K562 (cell line): ENCODE measurements at regions not wholly inside any gene's neighbourhood (a gene's known extent, or its start where the extent isn't known, plus 50 kb on each side); places are given as distances from the start of the nearest gene placed in this dataset.

Experiments used
- ATAC-seq: fragments of 200-7000 bp; cut with Tn5 transposase; 3 replicates; pipeline ENCODE4 v1.9.1; 2020; ENCODE audit warnings: moderate library complexity
- BruUV-seq: library from RNA; stranded (reverse); fragments of 400-500 nt; replicated peaks from 2 replicates; lab custom pipeline; 2021; lab: Mats Ljungman, UMichigan
- CTCF ChIA-PET: fragments of 300-600 bp; formaldehyde crosslinking; extraction: SDS; loops from one replicate; lab custom pipeline; 2021; ENCODE audit warnings: low intra/inter-chr PET ratio; lab: Yijun Ruan, JAX
- POLR2A ChIA-PET: fragments of 300-600, 350-650 bp; sonication (Branson Sonifier 250); formaldehyde crosslinking; extraction: SDS; loops from one replicate; lab custom pipeline; 2021; ENCODE audit warnings: antibody characterized with exemption, inconsistent platforms; lab: Yijun Ruan, JAX
- DNase-seq, 4 experiments: peaks; one replicate each; pipeline versions ENCODE4 v3.0.0 to v3.0.0-alpha.2; 2011 to 2018; ENCODE audit warnings: low spot score in 3 of 4, mixed read lengths in 3 of 4; ENCODE audit errors: extremely low read depth in 1 of 4
- FAIRE-seq: peaks from 2 replicates; lab custom pipeline; 2011; peaks lifted over from hg19 to GRCh38; lab: Jason Lieb, UNC
- H2AFZ ChIP-seq: 2 replicates; pipeline ENCODE4 v1.6.0; 2011; ENCODE audit warnings: low read depth, low read length, control low read depth, inconsistent platforms
- H3K27ac ChIP-seq: fragments of 200-600 bp; 3 replicates; pipeline ENCODE4 v1.8.0; 2011; ENCODE audit warnings: low read depth, mild to moderate bottlenecking, control low read depth, inconsistent platforms, low read length, moderate library complexity, mixed read lengths; ENCODE audit errors: extremely low read depth
- H3K27me3 ChIP-seq, 2 experiments: fragments of 300-600 bp in 1 of 2; 2 replicates in 1 of 2; 3 replicates in 1 of 2; pipeline versions ENCODE4 v1.6.0 to v1.8.0; 2011; ENCODE audit warnings: inconsistent platforms in 2 of 2, low read length in 2 of 2, mild to moderate bottlenecking in 1 of 2, mixed read lengths in 1 of 2, moderate library complexity in 1 of 2; ENCODE audit not compliant: control insufficient read depth in 2 of 2, insufficient read depth in 2 of 2
- H3K36me3 ChIP-seq: fragments of 300-600 bp; 3 replicates; pipeline ENCODE4 v1.8.0; 2011; ENCODE audit warnings: mild to moderate bottlenecking, low read length, inconsistent platforms; ENCODE audit not compliant: control insufficient read depth, insufficient read depth
- H3K4me1 ChIP-seq, 2 experiments: fragments of 200-600 bp in 1 of 2; replicated peaks in 1 of 2; 2 replicates in 1 of 2; 3 replicates in 1 of 2; pipeline versions ENCODE4 v1.5.1 to v1.8.0; 2011; ENCODE audit warnings: inconsistent platforms in 2 of 2, low read length in 2 of 2, mild to moderate bottlenecking in 1 of 2, mixed read lengths in 1 of 2, moderate library complexity in 1 of 2; ENCODE audit not compliant: control insufficient read depth in 2 of 2, insufficient read depth in 2 of 2
- H3K4me2 ChIP-seq: 2 replicates; pipeline ENCODE4 v1.6.1; 2011; ENCODE audit warnings: low read length, control low read depth, inconsistent platforms, mixed read lengths; ENCODE audit not compliant: insufficient read depth
- H3K4me3 ChIP-seq: fragments of 200-600 bp; sonication (generic), shearing (Covaris generic); 2 replicates; pipeline ENCODE4 v1.5.1; 2016; ENCODE audit warnings: control low read depth, inconsistent platforms
- H3K79me2 ChIP-seq: fragments of 200-600 bp; 3 replicates; pipeline ENCODE4 v1.8.0; 2011; ENCODE audit warnings: low read length, inconsistent platforms; ENCODE audit not compliant: control insufficient read depth, insufficient read depth
- H3K9ac ChIP-seq, 2 experiments: 2 replicates each; pipeline versions ENCODE4 v1.6.0 to v1.6.1; 2011; ENCODE audit warnings: low read depth in 2 of 2, low read length in 2 of 2, control low read depth in 1 of 2, inconsistent platforms in 1 of 2, mild to moderate bottlenecking in 1 of 2, mixed read lengths in 1 of 2; ENCODE audit not compliant: insufficient read depth in 1 of 2
- H3K9me1 ChIP-seq: one replicate; pipeline ENCODE4 v1.6.0; 2011; ENCODE audit warnings: inconsistent platforms, mild to moderate bottlenecking, low read length, moderate library complexity; ENCODE audit not compliant: control insufficient read depth, insufficient read depth
- H3K9me3 ChIP-seq: replicated peaks from 2 replicates; pipeline ENCODE4 v1.5.1; 2011; ENCODE audit warnings: low read depth, low read length, inconsistent platforms; ENCODE audit not compliant: control insufficient read depth, insufficient read depth
- H4K20me1 ChIP-seq: replicated peaks from 2 replicates; pipeline ENCODE4 v1.6.1; 2011; ENCODE audit warnings: low read length, inconsistent platforms, mixed read lengths; ENCODE audit not compliant: control insufficient read depth, insufficient read depth
- ASH1L ChIP-seq: fragments of 450-650 bp; IDR thresholded peaks from 2 replicates; pipeline ENCODE4 v1.6.1; 2018; ENCODE audit warnings: borderline replicate concordance, mild to moderate bottlenecking, low read depth; ENCODE audit not compliant: partially characterized antibody
- DDX20 ChIP-seq: fragments of 450-650 bp; IDR thresholded peaks from 2 replicates; pipeline ENCODE4 v1.6.1; 2016; ENCODE audit warnings: missing genetic modification characterization, low read depth, mild to moderate bottlenecking, missing compliant biosample characterization, moderate library complexity
- DMBX1 ChIP-seq: fragments of 250-450 bp; sonication (Bioruptor Pico); IDR thresholded peaks from 2 replicates; pipeline ENCODE4 v1.8.0; 2022; ENCODE audit warnings: inconsistent platforms, mild to moderate bottlenecking, moderate library complexity, borderline replicate concordance
- HIVEP1 ChIP-seq: fragments of 250-450 bp; sonication (Bioruptor Pico); IDR thresholded peaks from 2 replicates; pipeline ENCODE4 v1.4.0; 2020; ENCODE audit warnings: mild to moderate bottlenecking
- HMGN3 ChIP-seq: IDR thresholded peaks from 2 replicates; pipeline ENCODE4 v1.6.1; 2011; ENCODE audit warnings: borderline replicate concordance, low read depth, mild to moderate bottlenecking, mixed read lengths, low read length; ENCODE audit not compliant: insufficient read length; ENCODE audit errors: extremely low read depth
- HNRNPK ChIP-seq: fragments of 200-400 bp; formaldehyde crosslinking; IDR thresholded peaks from one replicate; pipeline ENCODE4 v1.6.1; 2018; ENCODE audit warnings: mild to moderate bottlenecking, low read depth, low read length; ENCODE audit not compliant: poor library complexity, severe bottlenecking
- MTA2 ChIP-seq: fragments of 450-650 bp; IDR thresholded peaks from 2 replicates; pipeline ENCODE4 v1.6.1; 2016; ENCODE audit warnings: low read depth
- PPARD ChIP-seq: fragments of 250-450 bp; sonication (Bioruptor Pico); IDR thresholded peaks from 2 replicates; pipeline ENCODE4 v1.8.0; 2022; ENCODE audit warnings: inconsistent platforms, mild to moderate bottlenecking, moderate library complexity
- ZNF124 ChIP-seq: sonication (generic); formaldehyde crosslinking; IDR thresholded peaks from 2 replicates; pipeline ENCODE4 v1.8.1; 2022; ENCODE audit warnings: missing genetic modification reagents
- WGBS: fragments of 100-300 bp; shearing (Covaris generic); methylation state at CpG from one replicate; pipeline ENCODE4 v1.1.6; 2016; ENCODE audit warnings: low coverage, mixed read lengths; ENCODE audit not compliant: insufficient coverage; ENCODE audit errors: missing lambda C conversion rate; 5-methylcytosine and 5-hydroxymethylcytosine counted together
- in situ Hi-C: fragments of 300-500 bp; cut with MboI; formaldehyde crosslinking; loops from 4 replicates; pipeline ENCODE4 v1.15.0; 2018; ENCODE audit warnings: inconsistent platforms, mixed read lengths
- intact Hi-C: fragments of 100-400 bp; cut with micrococcal nuclease; formaldehyde crosslinking; loops from 2 replicates; pipeline ENCODE4 v1.14.2; 2022
- TF ChIP-seq, protein P1 (sequence below), 2 experiments: fragments of 450-650 bp in 1 of 2; IDR thresholded peaks; 2 replicates each; pipeline ENCODE4 v1.6.1; 2011 to 2017; ENCODE audit warnings: low read depth in 2 of 2, antibody characterized with exemption in 1 of 2, borderline replicate concordance in 1 of 2, low read length in 1 of 2, mild to moderate bottlenecking in 1 of 2, mixed read lengths in 1 of 2; ENCODE audit not compliant: control insufficient read depth in 1 of 2
- TF ChIP-seq, protein P2 (sequence below): fragments of 450-650 bp; IDR thresholded peaks from 2 replicates; pipeline ENCODE4 v1.6.1; 2017; ENCODE audit warnings: mild to moderate bottlenecking, moderate library complexity
- TF ChIP-seq, protein P3 (sequence below): fragments of 450-650 bp; IDR thresholded peaks from 2 replicates; pipeline ENCODE4 v1.6.1; 2018; ENCODE audit warnings: mild to moderate bottlenecking, low read depth; ENCODE audit not compliant: partially characterized antibody
- TF ChIP-seq, protein P4 (sequence below): IDR thresholded peaks from 2 replicates; pipeline ENCODE4 v1.6.1; 2012; ENCODE audit warnings: low read depth, low read length, improper control_type of control experiment, borderline replicate concordance

DNA sequence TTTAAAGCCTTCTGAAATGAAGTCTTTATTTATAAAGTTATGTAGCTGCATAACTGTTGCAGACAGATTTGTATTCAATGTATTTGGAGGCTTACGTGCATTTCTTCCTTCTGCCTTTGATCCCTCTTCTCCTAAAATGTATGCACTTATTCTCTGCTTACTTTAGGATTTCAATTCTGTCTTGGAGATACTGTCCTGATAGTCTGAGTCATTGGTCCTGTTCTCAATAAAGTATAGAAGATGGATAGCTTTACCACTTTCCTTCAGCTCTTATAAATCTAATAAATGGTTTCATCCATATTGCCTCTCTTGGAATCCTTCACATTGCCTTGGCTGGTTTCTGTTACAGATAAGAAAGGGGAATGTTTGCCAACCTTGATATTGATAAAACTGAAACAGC lies 430.1 kb upstream of the CAMK1G start (continued):
- no peak for TF ChIP-seq HMGN3
- no peak for TF ChIP-seq PPARD (CRISPR knock-in tag)
- TF ChIP-seq, protein P1, sequence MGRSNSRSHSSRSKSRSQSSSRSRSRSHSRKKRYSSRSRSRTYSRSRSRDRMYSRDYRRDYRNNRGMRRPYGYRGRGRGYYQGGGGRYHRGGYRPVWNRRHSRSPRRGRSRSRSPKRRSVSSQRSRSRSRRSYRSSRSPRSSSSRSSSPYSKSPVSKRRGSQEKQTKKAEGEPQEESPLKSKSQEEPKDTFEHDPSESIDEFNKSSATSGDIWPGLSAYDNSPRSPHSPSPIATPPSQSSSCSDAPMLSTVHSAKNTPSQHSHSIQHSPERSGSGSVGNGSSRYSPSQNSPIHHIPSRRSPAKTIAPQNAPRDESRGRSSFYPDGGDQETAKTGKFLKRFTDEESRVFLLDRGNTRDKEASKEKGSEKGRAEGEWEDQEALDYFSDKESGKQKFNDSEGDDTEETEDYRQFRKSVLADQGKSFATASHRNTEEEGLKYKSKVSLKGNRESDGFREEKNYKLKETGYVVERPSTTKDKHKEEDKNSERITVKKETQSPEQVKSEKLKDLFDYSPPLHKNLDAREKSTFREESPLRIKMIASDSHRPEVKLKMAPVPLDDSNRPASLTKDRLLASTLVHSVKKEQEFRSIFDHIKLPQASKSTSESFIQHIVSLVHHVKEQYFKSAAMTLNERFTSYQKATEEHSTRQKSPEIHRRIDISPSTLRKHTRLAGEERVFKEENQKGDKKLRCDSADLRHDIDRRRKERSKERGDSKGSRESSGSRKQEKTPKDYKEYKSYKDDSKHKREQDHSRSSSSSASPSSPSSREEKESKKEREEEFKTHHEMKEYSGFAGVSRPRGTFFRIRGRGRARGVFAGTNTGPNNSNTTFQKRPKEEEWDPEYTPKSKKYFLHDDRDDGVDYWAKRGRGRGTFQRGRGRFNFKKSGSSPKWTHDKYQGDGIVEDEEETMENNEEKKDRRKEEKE (IDR thresholded peaks at IDR 0.05; ENCODE audit: borderline replicate concordance in 1 of 2, control insufficient read depth in 1 of 2, low read depth in 2 of 2, low read length in 1 of 2), result no peak
- TF ChIP-seq, protein P2, sequence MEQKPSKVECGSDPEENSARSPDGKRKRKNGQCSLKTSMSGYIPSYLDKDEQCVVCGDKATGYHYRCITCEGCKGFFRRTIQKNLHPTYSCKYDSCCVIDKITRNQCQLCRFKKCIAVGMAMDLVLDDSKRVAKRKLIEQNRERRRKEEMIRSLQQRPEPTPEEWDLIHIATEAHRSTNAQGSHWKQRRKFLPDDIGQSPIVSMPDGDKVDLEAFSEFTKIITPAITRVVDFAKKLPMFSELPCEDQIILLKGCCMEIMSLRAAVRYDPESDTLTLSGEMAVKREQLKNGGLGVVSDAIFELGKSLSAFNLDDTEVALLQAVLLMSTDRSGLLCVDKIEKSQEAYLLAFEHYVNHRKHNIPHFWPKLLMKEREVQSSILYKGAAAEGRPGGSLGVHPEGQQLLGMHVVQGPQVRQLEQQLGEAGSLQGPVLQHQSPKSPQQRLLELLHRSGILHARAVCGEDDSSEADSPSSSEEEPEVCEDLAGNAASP, result no peak

DNA sequence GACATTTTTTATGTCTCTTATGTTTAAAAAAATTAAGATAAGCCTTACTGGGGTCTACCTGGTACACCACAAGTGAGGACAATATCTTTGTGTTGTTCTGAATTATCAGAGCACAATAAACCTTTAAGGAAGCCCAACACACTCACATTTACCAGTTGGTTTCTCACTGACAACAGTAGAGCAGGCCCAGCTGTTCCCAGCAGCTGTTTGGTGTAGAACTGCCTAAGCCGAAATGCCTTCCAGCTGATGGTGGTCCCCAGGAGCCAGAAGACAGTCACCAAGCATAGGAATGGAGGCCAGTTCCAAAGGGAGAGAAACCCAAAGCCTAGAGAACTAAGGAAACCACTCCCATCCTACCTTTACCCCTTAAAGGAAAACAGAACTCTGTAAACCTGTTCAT lies 428.6 kb upstream of the CAMK1G start:
- Histone ChIP-seq H4K20me1 (no peaks in the 10 kb centered on the region), H3K9me3 (no peaks in the 10 kb centered on the region), H3K9ac (no peak overlapping the region), H3K27ac (no peak overlapping the region), H3K27me3 (no peaks in the 10 kb centered on the region), H3K4me1 (no peaks in the 10 kb centered on the region), H2AFZ (no peak overlapping the region), H3K79me2 (no peaks in the 10 kb centered on the region), H3K36me3 (no peaks in the 10 kb centered on the region), H3K9me1 (no peaks in the 10 kb centered on the region), H3K4me2 (no peak overlapping the region), H3K4me3 (no peak overlapping the region)
- 0% methylated on average over 1 of the region's 1 CpG for WGBS
- in situ Hi-C loops, result no loop called here
- no peak for ATAC-seq
- ChIA-PET CTCF (no interaction called here), POLR2A (no interaction called here)
- no peak for FAIRE-seq
- BruUV-seq, result no TSS peak
- intact Hi-C loops, result no loop called here
- DNase-seq, result no peak
- TF ChIP-seq ZNF124 (CRISPR knock-in tag) (no peak), MTA2 (no peak), DDX20 (tag) (no peak), ASH1L (no peak), HIVEP1 (CRISPR knock-in tag) (no peak), DMBX1 (CRISPR knock-in tag) (no peak), HNRNPK (no peak)
- TF ChIP-seq, protein P3, sequence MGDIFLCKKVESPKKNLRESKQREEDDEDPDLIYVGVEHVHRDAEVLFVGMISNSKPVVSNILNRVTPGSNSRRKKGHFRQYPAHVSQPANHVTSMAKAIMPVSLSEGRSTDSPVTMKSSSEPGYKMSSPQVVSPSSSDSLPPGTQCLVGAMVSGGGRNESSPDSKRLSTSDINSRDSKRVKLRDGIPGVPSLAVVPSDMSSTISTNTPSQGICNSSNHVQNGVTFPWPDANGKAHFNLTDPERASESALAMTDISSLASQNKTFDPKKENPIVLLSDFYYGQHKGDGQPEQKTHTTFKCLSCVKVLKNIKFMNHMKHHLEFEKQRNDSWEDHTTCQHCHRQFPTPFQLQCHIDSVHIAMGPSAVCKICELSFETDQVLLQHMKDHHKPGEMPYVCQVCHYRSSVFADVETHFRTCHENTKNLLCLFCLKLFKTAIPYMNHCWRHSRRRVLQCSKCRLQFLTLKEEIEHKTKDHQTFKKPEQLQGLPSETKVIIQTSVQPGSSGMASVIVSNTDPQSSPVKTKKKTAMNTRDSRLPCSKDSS, result no peak
- TF ChIP-seq, protein P4, sequence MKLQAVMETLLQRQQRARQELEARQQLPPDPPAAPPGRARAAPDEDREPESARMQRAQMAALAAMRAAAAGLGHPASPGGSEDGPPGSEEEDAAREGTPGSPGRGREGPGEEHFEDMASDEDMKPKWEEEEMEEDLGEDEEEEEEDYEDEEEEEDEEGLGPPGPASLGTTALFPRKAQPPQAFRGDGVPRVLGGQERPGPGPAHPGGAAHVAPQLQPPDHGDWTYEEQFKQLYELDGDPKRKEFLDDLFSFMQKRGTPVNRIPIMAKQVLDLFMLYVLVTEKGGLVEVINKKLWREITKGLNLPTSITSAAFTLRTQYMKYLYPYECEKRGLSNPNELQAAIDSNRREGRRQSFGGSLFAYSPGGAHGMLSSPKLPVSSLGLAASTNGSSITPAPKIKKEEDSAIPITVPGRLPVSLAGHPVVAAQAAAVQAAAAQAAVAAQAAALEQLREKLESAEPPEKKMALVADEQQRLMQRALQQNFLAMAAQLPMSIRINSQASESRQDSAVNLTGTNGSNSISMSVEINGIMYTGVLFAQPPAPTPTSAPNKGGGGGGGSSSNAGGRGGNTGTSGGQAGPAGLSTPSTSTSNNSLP, result no peak
